Liver (tissue), 3 donors: ENCODE measurements at regions not wholly inside any gene's neighbourhood (a gene's known extent, or its start where the extent isn't known, plus 50 kb on each side); places are given as distances from the start of the nearest gene placed in this dataset.

Experiments
- CTCF ChIP-seq: fragments of 150-350 bp; IDR thresholded peaks from 2 replicates; pipeline ENCODE4 v1.5.1; 2017; ENCODE audit warnings: improper control_type of control experiment, low read depth, low read length; ENCODE audit not compliant: missing input control
- FOXA1 ChIP-seq: IDR thresholded peaks from 2 replicates; pipeline ENCODE4 v1.6.1; 2016; ENCODE audit warnings: antibody characterized with exemption
- GABPA ChIP-seq, 2 donors: IDR thresholded peaks in 1 of 2; conservative IDR thresholded peaks in 1 of 2; 2 replicates each; pipeline ENCODE4 v1.6.1; 2016; ENCODE audit warnings: antibody characterized with exemption in 2 of 2, mild to moderate bottlenecking in 1 of 2, moderate library complexity in 1 of 2
- JUND ChIP-seq, 2 donors: IDR thresholded peaks; 2 replicates each; pipeline ENCODE4 v1.6.1; 2016; ENCODE audit warnings: antibody characterized with exemption in 2 of 2
- YY1 ChIP-seq: IDR thresholded peaks from 2 replicates; pipeline ENCODE4 v1.6.1; 2016; ENCODE audit warnings: antibody characterized with exemption, mild to moderate bottlenecking
- donor health status: healthy.
- donor health status: healthy.

DNA sequence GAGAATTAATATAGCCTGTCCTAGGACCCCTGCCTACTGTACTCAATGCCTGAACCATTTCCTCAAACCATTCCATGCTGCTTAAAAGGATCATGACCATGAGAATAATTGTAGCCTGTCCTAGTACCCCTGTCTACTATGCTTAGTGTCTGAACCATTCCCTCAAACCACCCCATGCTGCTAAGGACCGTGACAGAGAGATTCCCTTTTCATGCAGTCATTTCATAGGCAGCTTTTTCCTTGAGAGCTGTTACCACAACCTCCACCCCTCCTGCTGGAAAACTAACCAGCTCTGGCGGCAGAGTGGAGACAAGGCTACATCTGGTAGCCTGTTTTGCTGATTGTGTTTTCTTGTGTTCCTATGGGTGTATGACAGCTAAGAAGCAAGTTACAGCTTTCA lies 174.9 kb upstream of the SMARCAD1 start:
- no peak for TF ChIP-seq CTCF
- TF ChIP-seq GABPA (IDR thresholded peaks at IDR 0.05 in 1 of 2, conservative IDR thresholded peaks at IDR 0.05 in 1 of 2), result no peak
- TF ChIP-seq JUND (IDR thresholded peaks at IDR 0.05), result no peak
- no peak for TF ChIP-seq FOXA1
- no peak for TF ChIP-seq YY1
